Heart right ventricle (tissue), 16 donors: ENCODE measurements at regions not wholly inside any gene's neighbourhood (a gene's known extent, or its start where the extent isn't known, plus 50 kb on each side); places are given as distances from the start of the nearest gene placed in this dataset.
"Not testable (repeated sequence)": the region's sequence is repeated elsewhere in the genome, so short reads cannot be mapped to it uniquely, and the experiment has no call there.

Source experiments
- ATAC-seq, 8 donors: fragments of 200-7000 bp; cut with Tn5 transposase; one replicate each; pipeline ENCODE4 v1.9.1; 2020; ENCODE audit warnings: mild to moderate bottlenecking in 8 of 8, moderate library complexity in 8 of 8, moderate number of reproducible peaks in 1 of 8
- DNase-seq, 2 donors: peaks; one replicate each; pipeline ENCODE4 v3.0.0-alpha.2; 2020
- H3K27ac ChIP-seq, 10 donors: fragments of 200-600 bp; sonication (generic) in 2 of 10; one replicate each; pipeline versions ENCODE4 v1.5.0 to v1.8.0; 2020 to 2022; ENCODE audit warnings: mild to moderate bottlenecking in 3 of 10
- H3K27me3 ChIP-seq, 7 donors: fragments of 200-600 bp; one replicate each; pipeline ENCODE4 v1.8.0; 2021 to 2022; ENCODE audit warnings: mild to moderate bottlenecking in 2 of 7
- H3K36me3 ChIP-seq, 9 donors: fragments of 200-600 bp; sonication (generic) in 1 of 9; one replicate each; pipeline versions ENCODE4 v1.5.0 to v1.8.0; 2020 to 2022; ENCODE audit warnings: mild to moderate bottlenecking in 2 of 9
- H3K4me1 ChIP-seq, 9 donors: fragments of 200-600 bp; sonication (generic) in 1 of 9; one replicate each; pipeline versions ENCODE4 v1.5.0 to v1.8.0; 2020 to 2022; ENCODE audit warnings: mild to moderate bottlenecking in 4 of 9
- H3K4me3 ChIP-seq, 10 donors: fragments of 200-600 bp; sonication (generic) in 2 of 10; one replicate each; pipeline versions ENCODE4 v1.5.0 to v1.8.0; 2020 to 2022; ENCODE audit warnings: mild to moderate bottlenecking in 7 of 10, moderate library complexity in 2 of 10
- H3K9me3 ChIP-seq, 11 donors: fragments of 200-600 bp in 10 of 11; sonication (generic) in 2 of 11; one replicate each; pipeline versions ENCODE4 v1.5.0 to v1.8.0; 2013 to 2022; ENCODE audit warnings: mild to moderate bottlenecking in 2 of 11, control low read depth in 1 of 11, moderate library complexity in 1 of 11
- WGBS, 2 donors: extraction: QIAGEN DNeasy Blood & Tissue Kit; methylation state at CpG; one replicate each; pipeline ENCODE4 v1.1.7; 2013; ENCODE audit warnings: inconsistent platforms in 1 of 2; 5-methylcytosine and 5-hydroxymethylcytosine counted together
- intact Hi-C, 10 donors: fragments of 100-400 bp; cut with DNase I; formaldehyde crosslinking; loops; one replicate each; pipeline versions ENCODE4 v1.11.1 to v1.14.2; 2022
- TF ChIP-seq, protein P1 (sequence below), 9 donors: fragments of 200-600 bp; sonication (generic) in 2 of 9; IDR thresholded peaks; one replicate each; pipeline versions ENCODE4 v1.5.0 to v1.8.0; 2021 to 2022; ENCODE audit warnings: antibody characterized with exemption in 9 of 9, mild to moderate bottlenecking in 5 of 9, moderate library complexity in 1 of 9
- donor health status: Arrhythmogenic right ventricular cardiomyopathy.
- donor health status: ischemic (EF 13 %, LVEDD 7.1; RV severe dilation, severe dysfunction).
- donor health status: healthy with polysubstance abuse.
- donor health status: DM: no; HTN: yes; CAD: no.
- donor health status: DM: no; HTN: no; CAD: no.
- donor health status: ischemic (EF 25% LVEDD 6.9; RV normal size, moderate dysfunction).
- donor health status: ischemic (EF 25% LVEDD 5.7; RV mildly dilated, moderate dysfunction).
- donor health status: healthy.
- donor health status: DM: yes; HTN: yes; CAD: no.
- donor health status: Ischemic cardiomyopathy.
- donor health status: ischemic (EF 35%, LVEDD 5.7; RV mildly dilated, moderate dysfunction).
- donor health status: nonischemic (EF 11% LVEDD 7.7; RV severe dilation, severe dysfunction).
- donor health status: DM: yes; HTN: yes; CAD: no.
- donor health status: PGD.
- donor health status: ischemic (EF 29% LVEDD 5.4; RV normal size, mild dysfunction).
- donor health status: nonischemic (EF 23%, LVEDD 6.1; RV moderate dilation, normal function).

DNA sequence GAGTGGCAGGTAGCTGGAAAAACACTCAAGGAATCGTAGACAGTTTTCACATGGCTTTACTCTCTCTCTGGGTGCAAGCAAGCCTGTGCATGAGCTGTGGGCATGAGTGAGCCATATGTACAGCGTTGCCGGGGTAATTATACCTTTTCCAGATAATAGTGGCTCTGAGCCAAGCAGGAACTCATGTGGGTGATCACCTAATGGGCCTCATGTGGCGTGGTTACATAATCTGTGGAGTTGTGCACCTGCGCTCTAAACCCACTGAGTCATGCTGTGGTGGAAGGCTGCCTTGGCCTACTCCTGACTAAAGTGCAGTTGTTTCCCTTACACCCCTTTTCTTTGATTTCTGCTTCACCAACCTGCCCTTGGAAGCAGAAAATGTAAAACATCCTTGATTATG is 1564.5 kb upstream of the PCDH10 start:
- TF ChIP-seq, protein P1, sequence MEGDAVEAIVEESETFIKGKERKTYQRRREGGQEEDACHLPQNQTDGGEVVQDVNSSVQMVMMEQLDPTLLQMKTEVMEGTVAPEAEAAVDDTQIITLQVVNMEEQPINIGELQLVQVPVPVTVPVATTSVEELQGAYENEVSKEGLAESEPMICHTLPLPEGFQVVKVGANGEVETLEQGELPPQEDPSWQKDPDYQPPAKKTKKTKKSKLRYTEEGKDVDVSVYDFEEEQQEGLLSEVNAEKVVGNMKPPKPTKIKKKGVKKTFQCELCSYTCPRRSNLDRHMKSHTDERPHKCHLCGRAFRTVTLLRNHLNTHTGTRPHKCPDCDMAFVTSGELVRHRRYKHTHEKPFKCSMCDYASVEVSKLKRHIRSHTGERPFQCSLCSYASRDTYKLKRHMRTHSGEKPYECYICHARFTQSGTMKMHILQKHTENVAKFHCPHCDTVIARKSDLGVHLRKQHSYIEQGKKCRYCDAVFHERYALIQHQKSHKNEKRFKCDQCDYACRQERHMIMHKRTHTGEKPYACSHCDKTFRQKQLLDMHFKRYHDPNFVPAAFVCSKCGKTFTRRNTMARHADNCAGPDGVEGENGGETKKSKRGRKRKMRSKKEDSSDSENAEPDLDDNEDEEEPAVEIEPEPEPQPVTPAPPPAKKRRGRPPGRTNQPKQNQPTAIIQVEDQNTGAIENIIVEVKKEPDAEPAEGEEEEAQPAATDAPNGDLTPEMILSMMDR (IDR thresholded peaks at IDR 0.05) = no peak

GRCh38 chr4:131595140-131595539 is 1554.0 kb upstream of the PCDH10 start:
- Histone ChIP-seq H3K4me1 (no peaks in the 10 kb centered on the region), H3K27me3 (no peaks in the 10 kb centered on the region), H3K36me3 (no peaks in the 10 kb centered on the region), H3K9me3 (peaks cover 0 to 33% (median 0%) of the 10 kb centered on the region in 11 donors), H3K4me3 (no peak overlapping the region), H3K27ac (no peak overlapping the region)
- TF ChIP-seq, protein P1 (IDR thresholded peaks at IDR 0.05) = no peak
- DNase-seq (no peak), ATAC-seq (no peak)
- intact Hi-C loops = no loop called here
- 93 to 94% methylated on average over 2 of the region's 2 CpGs for WGBS, 2 donors

More for the DNA sequence above, 1564.5 kb upstream of the PCDH10 start:
- Histone ChIP-seq H3K27ac (no peak overlapping the region), H3K36me3 (no peaks in the 10 kb centered on the region), H3K27me3 (no peaks in the 10 kb centered on the region), H3K9me3 (peaks cover 0 to 9% (median 0%) of the 10 kb centered on the region in 11 donors), H3K4me1 (no peaks in the 10 kb centered on the region), H3K4me3 (no peak overlapping the region)
- ATAC-seq = no peak
- WGBS, 2 donors = 80 to 83% methylated on average over 5 of the region's 5 CpGs
- DNase-seq = no peak
- intact Hi-C loops = no loop called here

- 0 to 52% methylated on average over 1 of the region's 1 CpG for WGBS, 2 donors
- DNase-seq (no peak), ATAC-seq (no peak)
- Histone ChIP-seq H3K4me3 (no peak overlapping the region), H3K9me3 (peaks cover 0 to 4% (median 0%) of the 10 kb centered on the region in 11 donors), H3K27ac (no peak overlapping the region), H3K36me3 (no peaks in the 10 kb centered on the region), H3K27me3 (no peaks in the 10 kb centered on the region), H3K4me1 (no peaks in the 10 kb centered on the region)
- TF ChIP-seq, protein P1 (IDR thresholded peaks at IDR 0.05) = no peak
- intact Hi-C loops = no loop called here
Observed at GRCh38 chr4:131603705-131604104, 1545.4 kb upstream of the PCDH10 start.

DNA sequence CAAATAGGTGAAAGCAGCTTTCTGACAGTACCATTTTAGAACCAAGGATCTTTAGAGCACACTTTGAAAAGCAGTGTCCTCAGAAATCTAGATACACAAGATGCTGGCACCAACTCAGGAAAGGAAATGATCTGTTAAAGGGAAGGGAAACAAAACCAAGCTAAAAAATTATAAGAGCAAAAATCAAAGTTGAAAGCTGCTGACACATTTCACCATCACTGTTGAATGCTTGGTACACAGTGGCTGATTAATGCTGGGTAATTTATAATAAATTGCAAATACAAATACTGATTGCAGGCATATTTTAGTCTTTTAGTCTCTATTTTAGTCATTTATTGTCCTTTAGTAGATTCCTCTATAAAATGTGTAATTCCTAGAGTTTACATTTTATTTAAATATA is 1540.1 kb upstream of the PCDH10 start:
- ATAC-seq (no peak), DNase-seq (no peak)
- no peaks in the 10 kb centered on the region for H3K4me1 ChIP-seq
- H3K36me3 ChIP-seq = no peaks in the 10 kb centered on the region
- H3K27ac ChIP-seq = no peak overlapping the region
- H3K9me3 ChIP-seq = peaks cover 0 to 5% (median 0%) of the 10 kb centered on the region in 11 donors
- H3K27me3 ChIP-seq = no peaks in the 10 kb centered on the region
- TF ChIP-seq, protein P1 (IDR thresholded peaks at IDR 0.05) = no peak
- H3K4me3 ChIP-seq = no peak overlapping the region
- intact Hi-C loops = no loop called here

DNA sequence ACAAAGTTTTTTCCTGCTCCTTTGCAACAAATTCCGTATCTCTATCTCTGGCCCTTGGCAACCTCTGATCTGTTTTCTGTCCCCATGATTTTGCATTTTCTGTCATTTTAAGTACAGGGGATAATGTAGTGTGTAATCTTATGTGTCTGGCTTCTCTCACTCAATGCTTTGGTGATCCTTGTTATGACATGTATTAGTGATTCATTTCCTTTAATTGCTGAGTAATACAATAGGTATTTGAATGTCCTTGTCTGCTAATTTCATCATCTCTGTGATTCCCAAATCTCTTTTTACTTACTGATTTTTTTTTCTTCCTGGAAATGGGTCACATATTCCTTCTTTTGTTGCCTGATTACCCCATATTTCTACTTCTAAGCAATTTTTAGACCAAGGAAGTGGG is 1538.6 kb upstream of the PCDH10 start:
- H3K27me3 ChIP-seq, H3K4me1 ChIP-seq, H3K36me3 ChIP-seq, DNase-seq, ATAC-seq, H3K9me3 ChIP-seq, H3K27ac ChIP-seq, intact Hi-C loops, H3K4me3 ChIP-seq: not testable (repeated sequence)
- WGBS, 2 donors = 27 to 34% methylated on average over 1 of the region's 1 CpG
